ENCODE measurements at regions not wholly inside any gene's neighbourhood (a gene's known extent, or its start where the extent isn't known, plus 50 kb on each side); places are given as distances from the start of the nearest gene placed in this dataset.
"Not testable (repeated sequence)": the region's sequence is repeated elsewhere in the genome, so short reads cannot be mapped to it uniquely, and the experiment has no call there.

DNA sequence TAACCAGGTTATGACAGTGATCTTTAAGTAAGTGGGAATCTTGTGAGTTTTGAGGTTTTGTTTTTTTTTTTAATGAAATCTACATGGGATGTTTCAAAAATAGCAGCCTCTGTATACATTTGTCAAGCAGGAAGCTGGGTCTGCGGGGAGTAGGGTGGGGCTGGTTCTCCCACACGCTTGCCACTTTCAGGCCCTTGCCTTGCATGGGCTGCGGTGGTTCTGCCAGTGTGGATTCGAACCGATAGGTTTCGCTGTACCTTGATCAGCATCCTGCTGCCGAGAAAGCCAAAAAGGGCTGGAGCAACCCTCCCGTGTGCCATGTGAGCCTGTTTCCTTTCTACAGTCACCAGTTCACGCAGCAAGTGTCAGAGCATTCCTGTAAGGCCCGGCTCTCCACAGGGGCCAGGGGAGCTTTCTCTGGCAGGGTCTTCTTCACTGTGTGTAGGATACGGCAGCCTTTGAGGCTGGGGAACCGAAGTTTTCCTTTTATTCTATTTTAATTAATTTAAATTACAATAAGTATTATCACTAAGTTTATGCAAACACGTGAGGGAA, 79.2 kb upstream of the SAMD11 start:
- intact Hi-C loops (cut with DNase I; ENCODE audit: low total_unique reads) = no loop called here
- Histone ChIP-seq H3K4me3 (no peak overlapping the region), H3K9me3 (no peaks in the 10 kb centered on the region), H3K36me3 (peaks cover 0 to 33% (median 4%) of the 10 kb centered on the region in 3 donors), H3K4me1 (no peaks in the 10 kb centered on the region), H3K27me3 (no peaks in the 10 kb centered on the region), H3K27ac (no peak overlapping the region)
- no peak for DNase-seq
- TF ChIP-seq, protein P1, sequence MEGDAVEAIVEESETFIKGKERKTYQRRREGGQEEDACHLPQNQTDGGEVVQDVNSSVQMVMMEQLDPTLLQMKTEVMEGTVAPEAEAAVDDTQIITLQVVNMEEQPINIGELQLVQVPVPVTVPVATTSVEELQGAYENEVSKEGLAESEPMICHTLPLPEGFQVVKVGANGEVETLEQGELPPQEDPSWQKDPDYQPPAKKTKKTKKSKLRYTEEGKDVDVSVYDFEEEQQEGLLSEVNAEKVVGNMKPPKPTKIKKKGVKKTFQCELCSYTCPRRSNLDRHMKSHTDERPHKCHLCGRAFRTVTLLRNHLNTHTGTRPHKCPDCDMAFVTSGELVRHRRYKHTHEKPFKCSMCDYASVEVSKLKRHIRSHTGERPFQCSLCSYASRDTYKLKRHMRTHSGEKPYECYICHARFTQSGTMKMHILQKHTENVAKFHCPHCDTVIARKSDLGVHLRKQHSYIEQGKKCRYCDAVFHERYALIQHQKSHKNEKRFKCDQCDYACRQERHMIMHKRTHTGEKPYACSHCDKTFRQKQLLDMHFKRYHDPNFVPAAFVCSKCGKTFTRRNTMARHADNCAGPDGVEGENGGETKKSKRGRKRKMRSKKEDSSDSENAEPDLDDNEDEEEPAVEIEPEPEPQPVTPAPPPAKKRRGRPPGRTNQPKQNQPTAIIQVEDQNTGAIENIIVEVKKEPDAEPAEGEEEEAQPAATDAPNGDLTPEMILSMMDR (IDR thresholded peaks at IDR 0.05) = no peak

- intact Hi-C loops (cut with DNase I; ENCODE audit: low total_unique reads); DNase-seq; H3K27me3 ChIP-seq; H3K9me3 ChIP-seq; H3K27ac ChIP-seq; H3K4me3 ChIP-seq; H3K4me1 ChIP-seq: not testable (repeated sequence)
- H3K36me3 ChIP-seq = peaks cover 0 to 40% (median 8%) of the 10 kb centered on the region in 3 donors
Measured at GRCh38 chr1:845641-846040, 78.1 kb upstream of the SAMD11 start.

GRCh38 chr1:849873-850272, 73.8 kb upstream of the SAMD11 start:
- intact Hi-C loops (cut with DNase I; ENCODE audit: low total_unique reads); H3K27me3 ChIP-seq; H3K9me3 ChIP-seq; DNase-seq; H3K4me3 ChIP-seq; H3K4me1 ChIP-seq; H3K27ac ChIP-seq: not testable (repeated sequence)
- peaks cover 0 to 36% (median 12%) of the 10 kb centered on the region in 3 donors for H3K36me3 ChIP-seq

DNA sequence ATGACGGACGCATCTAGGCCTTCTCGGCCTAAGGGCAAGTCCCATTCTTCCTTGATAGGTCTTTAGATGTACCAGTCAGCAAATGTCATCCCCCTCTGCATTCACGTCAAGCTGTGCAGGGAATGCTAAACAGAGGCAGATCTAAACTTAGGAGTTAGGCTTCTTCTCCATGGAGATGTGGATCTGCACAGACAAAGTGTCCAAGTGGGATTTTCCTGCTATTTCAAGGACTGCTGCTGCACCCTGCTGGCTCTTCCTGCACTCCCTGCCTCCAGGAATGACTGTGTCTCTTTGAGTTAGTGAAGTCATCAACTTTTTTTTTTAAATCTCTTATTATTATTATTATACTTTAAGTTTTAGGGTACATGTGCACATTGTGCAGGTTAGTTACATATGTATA, 73.4 kb upstream of the SAMD11 start:
- H3K27me3 ChIP-seq; H3K9me3 ChIP-seq; DNase-seq; H3K27ac ChIP-seq; H3K4me1 ChIP-seq; intact Hi-C loops (cut with DNase I; ENCODE audit: low total_unique reads); H3K4me3 ChIP-seq: not testable (repeated sequence)
- peaks cover 0 to 41% (median 17%) of the 10 kb centered on the region in 3 donors for H3K36me3 ChIP-seq

DNA sequence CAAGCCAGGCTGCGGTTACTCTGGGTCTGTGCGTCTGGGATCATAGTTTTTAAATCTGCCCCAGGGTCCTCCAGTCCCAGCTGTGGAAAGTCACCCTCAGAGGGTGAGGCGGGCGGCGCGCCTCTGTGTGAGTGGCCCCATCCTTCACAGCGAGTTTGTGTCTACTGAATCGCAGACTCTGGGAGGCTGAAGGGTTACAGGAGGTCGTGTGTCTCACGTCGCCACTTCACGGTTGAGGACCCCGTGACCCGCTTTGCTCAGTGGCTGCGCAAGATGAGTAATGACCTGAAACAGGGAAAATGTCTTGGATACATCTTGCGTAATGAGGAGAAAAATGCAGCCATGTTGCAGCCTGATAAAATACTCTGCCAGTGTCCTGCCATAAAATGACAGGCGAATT, 72.3 kb upstream of the SAMD11 start:
- H3K27me3 ChIP-seq; DNase-seq; intact Hi-C loops (cut with DNase I; ENCODE audit: low total_unique reads); H3K4me1 ChIP-seq; H3K4me3 ChIP-seq; H3K9me3 ChIP-seq; H3K27ac ChIP-seq: not testable (repeated sequence)
- peaks cover 0 to 45% (median 18%) of the 10 kb centered on the region in 3 donors for H3K36me3 ChIP-seq

DNA sequence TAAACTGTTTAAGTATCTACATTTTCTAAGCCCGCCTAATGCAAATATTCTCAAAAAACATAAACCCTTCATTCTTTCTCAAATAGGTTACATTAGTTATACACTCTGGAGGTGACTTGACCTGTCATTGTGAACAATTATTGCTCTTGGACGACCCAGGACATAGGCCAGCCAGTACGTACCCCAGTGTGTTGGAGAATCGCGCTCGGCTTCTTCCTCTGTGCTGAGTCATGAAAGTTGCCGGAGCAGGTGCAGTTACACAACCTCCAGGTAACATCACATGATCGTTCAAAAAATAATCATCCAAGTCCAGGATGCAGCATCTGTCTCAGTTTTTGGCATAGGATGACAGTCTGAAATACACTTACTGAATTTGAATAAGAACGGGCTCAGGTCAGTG, 71.9 kb upstream of the SAMD11 start:
- intact Hi-C loops (cut with DNase I; ENCODE audit: low total_unique reads); H3K4me1 ChIP-seq; H3K4me3 ChIP-seq; DNase-seq; H3K27ac ChIP-seq; H3K9me3 ChIP-seq; H3K27me3 ChIP-seq: not testable (repeated sequence)
- H3K36me3 ChIP-seq = peaks cover 0 to 45% (median 18%) of the 10 kb centered on the region in 3 donors

- H3K9me3 ChIP-seq; intact Hi-C loops (cut with DNase I; ENCODE audit: low total_unique reads); H3K27me3 ChIP-seq; H3K27ac ChIP-seq; H3K4me3 ChIP-seq; H3K4me1 ChIP-seq; DNase-seq: not testable (repeated sequence)
- H3K36me3 ChIP-seq = peaks cover 0 to 22% (median 11%) of the 10 kb centered on the region in 3 donors
Measured at GRCh38 chr1:855202-855981, 68.3 kb upstream of the SAMD11 start.

- H3K27me3 ChIP-seq; H3K27ac ChIP-seq; intact Hi-C loops (cut with DNase I; ENCODE audit: low total_unique reads); H3K9me3 ChIP-seq; H3K4me3 ChIP-seq; DNase-seq; H3K4me1 ChIP-seq: not testable (repeated sequence)
- peaks cover 0 to 22% (median 11%) of the 10 kb centered on the region in 3 donors for H3K36me3 ChIP-seq
Measured at GRCh38 chr1:856541-857057, 67.1 kb upstream of the SAMD11 start.

- H3K9me3 ChIP-seq; intact Hi-C loops (cut with DNase I; ENCODE audit: low total_unique reads); H3K4me1 ChIP-seq; H3K4me3 ChIP-seq; H3K27ac ChIP-seq; DNase-seq: not testable (repeated sequence)
- Histone ChIP-seq H3K36me3 (peaks cover 0 to 16% (median 11%) of the 10 kb centered on the region in 3 donors), H3K27me3 (peaks cover 0 to 12% of the 10 kb centered on the region in 2 donors)
Measured at GRCh38 chr1:857926-858648, 65.6 kb upstream of the SAMD11 start.

DNA sequence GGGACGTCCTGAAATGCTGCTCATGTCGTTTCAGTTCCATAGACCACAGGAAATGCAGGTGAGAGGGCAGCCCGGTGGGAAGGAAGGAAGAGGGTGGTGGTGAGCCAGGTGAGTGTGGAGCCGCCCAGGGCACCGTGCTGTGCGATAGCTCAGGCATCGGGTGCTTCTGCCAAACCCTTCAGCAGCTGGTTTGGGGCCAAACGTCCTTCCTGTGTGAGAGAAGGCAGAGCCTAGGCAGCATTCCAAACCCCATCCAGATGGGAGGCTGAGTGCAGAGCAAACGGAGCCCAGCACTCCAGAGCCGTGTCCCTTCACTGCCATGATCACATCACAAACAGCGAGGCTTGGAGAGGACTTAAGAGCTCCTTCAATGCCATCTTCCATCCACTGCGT, 65.1 kb upstream of the SAMD11 start:
- DNase-seq; intact Hi-C loops (cut with DNase I; ENCODE audit: low total_unique reads); H3K9me3 ChIP-seq; H3K4me1 ChIP-seq; H3K4me3 ChIP-seq; H3K27ac ChIP-seq: not testable (repeated sequence)
- H3K27me3 ChIP-seq = peaks cover 0 to 12% of the 10 kb centered on the region in 2 donors
- peaks cover 0 to 16% (median 11%) of the 10 kb centered on the region in 3 donors for H3K36me3 ChIP-seq

- H3K27ac ChIP-seq; H3K9me3 ChIP-seq; intact Hi-C loops (cut with DNase I; ENCODE audit: low total_unique reads): not testable (repeated sequence)
Measured at GRCh38 chr1:860941-861340, 62.8 kb upstream of the SAMD11 start.

More at GRCh38 chr1:860941-861340, 62.8 kb upstream of the SAMD11 start:
- H3K4me3 ChIP-seq, H3K36me3 ChIP-seq, DNase-seq, H3K4me1 ChIP-seq: not testable (repeated sequence)
- H3K27me3 ChIP-seq = peaks cover 0 to 12% of the 10 kb centered on the region in 2 donors
